AG04449 (cell line): ENCODE measurements at regions not wholly inside any gene's neighbourhood (a gene's known extent, or its start where the extent isn't known, plus 50 kb on each side); places are given as distances from the start of the nearest gene placed in this dataset.

Source experiments
- CTCF ChIA-PET: fragments of 350-600 bp; formaldehyde crosslinking; extraction: SDS; loops from one replicate; lab custom pipeline; 2021; ENCODE audit warnings: antibody characterized with exemption; lab: Yijun Ruan, JAX
- POLR2A ChIA-PET: fragments of 400-600, 350-600 bp; formaldehyde crosslinking; extraction: SDS; loops from one replicate; lab custom pipeline; 2020; ENCODE audit warnings: antibody characterized with exemption, inconsistent platforms; lab: Yijun Ruan, JAX
- DNase-seq: peaks from one replicate; pipeline ENCODE4 v3.0.0-alpha.2; 2010; ENCODE audit warnings: low read depth, low spot score
- H3K4me3 ChIP-seq: 2 replicates; pipeline ENCODE4 v1.5.1; 2011; ENCODE audit warnings: low read depth, mild to moderate bottlenecking, control low read depth, low read length
- CTCF ChIP-seq: IDR thresholded peaks from one replicate; pipeline ENCODE4 v1.5.1; 2011; ENCODE audit warnings: mild to moderate bottlenecking, moderate library complexity, low read length, control low read depth, inconsistent platforms; ENCODE audit not compliant: insufficient read depth; ENCODE audit errors: missing control alignments

- POLR2A ChIA-PET: interaction anchor here (0.6 kb wide), 1 partner anchor 54 kb away, joined by 3 read pairs; no protein-coding TSS in a partner anchor
- no peak for TF ChIP-seq CTCF
- CTCF ChIA-PET: no interaction called here
- H3K4me3 ChIP-seq: no peak overlapping the region
- DNase-seq: no peak
These were observed 120.7 kb downstream of the TBX19 start for GRCh38 chr1:168401341-168401740.

- DNase-seq: no peak
- POLR2A ChIA-PET: no interaction called here
- CTCF ChIA-PET: interaction anchor here (1.2 kb wide), 1 partner anchor 57 kb away, joined by 3 read pairs; no protein-coding TSS in a partner anchor
- no peak for TF ChIP-seq CTCF
- H3K4me3 ChIP-seq: no peak overlapping the region
These were observed 119.5 kb downstream of the TBX19 start for GRCh38 chr1:168400139-168400538.

GRCh38 chr1:168397806-168398205, 117.1 kb downstream of the TBX19 start:
- ChIA-PET POLR2A (no interaction called here), CTCF (no interaction called here)
- no peak overlapping the region for H3K4me3 ChIP-seq
- no peak for TF ChIP-seq CTCF
- DNase-seq: no peak

- H3K4me3 ChIP-seq: no peak overlapping the region
- DNase-seq: no peak
- no peak for TF ChIP-seq CTCF
- POLR2A ChIA-PET: no interaction called here
- CTCF ChIA-PET: no interaction called here
These were observed 116.4 kb downstream of the TBX19 start for GRCh38 chr1:168396940-168397684.

DNA sequence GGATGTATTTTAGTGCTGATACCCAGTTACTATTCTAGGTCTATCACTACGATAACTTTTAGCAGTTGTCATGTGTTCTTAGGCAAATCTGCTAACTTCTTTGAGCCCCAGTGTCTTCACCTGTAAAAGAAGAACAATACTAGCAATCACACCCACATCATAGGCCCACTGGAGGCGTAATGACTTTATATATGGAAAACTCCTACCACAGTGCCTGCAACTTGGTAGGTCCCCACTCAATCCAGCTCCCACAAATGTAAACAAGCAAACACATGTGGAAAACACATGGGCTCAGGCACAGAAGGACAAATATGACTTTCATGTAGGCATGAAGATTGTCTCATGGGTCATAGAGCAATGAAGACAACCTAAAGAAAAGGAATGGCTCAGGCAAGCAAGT, 115.8 kb downstream of the TBX19 start:
- DNase-seq: no peak
- POLR2A ChIA-PET: no interaction called here
- CTCF ChIA-PET: no interaction called here
- no peak for TF ChIP-seq CTCF
- H3K4me3 ChIP-seq: no peak overlapping the region

- ChIA-PET POLR2A (no interaction called here), CTCF (no interaction called here)
- no peak overlapping the region for H3K4me3 ChIP-seq
- no peak for TF ChIP-seq CTCF
- no peak for DNase-seq
These were observed 114.2 kb downstream of the TBX19 start for GRCh38 chr1:168394858-168395257.
